GM12875 (cell line): ENCODE measurements at regions not wholly inside any gene's neighbourhood (a gene's known extent, or its start where the extent isn't known, plus 50 kb on each side); places are given as distances from the start of the nearest gene placed in this dataset.

Experiments
- H3K4me3 ChIP-seq: one replicate; pipeline ENCODE4 v1.5.1; 2011; ENCODE audit warnings: low read depth, low read length, control low read depth
- TF ChIP-seq, protein P1 (sequence below): IDR thresholded peaks from 2 replicates; pipeline ENCODE4 v1.5.1; 2011; ENCODE audit warnings: low read depth, mild to moderate bottlenecking, control low read depth, inconsistent platforms, low read length, moderate library complexity, borderline replicate concordance; ENCODE audit not compliant: insufficient read depth

DNA sequence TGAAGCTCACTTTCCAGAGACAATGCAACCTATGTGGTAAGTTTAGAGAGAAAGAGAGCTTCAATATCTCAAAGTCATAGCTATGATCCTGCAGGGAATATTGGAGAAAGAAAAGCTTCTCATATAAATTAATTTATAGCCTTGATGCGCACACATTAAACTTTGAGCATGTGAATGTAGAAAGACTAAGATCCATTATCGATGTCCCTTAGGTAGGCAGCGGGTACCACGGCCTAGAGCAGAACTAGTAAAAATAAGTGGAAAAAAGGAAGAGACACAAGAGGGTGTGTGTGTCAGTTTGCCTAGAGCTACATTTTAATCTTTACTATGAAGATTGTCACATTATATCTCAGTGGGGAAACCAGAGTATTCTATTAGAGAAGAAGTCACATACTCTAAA is 685.6 kb downstream of the AMY1C start:
- no peak overlapping the region for H3K4me3 ChIP-seq
- TF ChIP-seq, protein P1, sequence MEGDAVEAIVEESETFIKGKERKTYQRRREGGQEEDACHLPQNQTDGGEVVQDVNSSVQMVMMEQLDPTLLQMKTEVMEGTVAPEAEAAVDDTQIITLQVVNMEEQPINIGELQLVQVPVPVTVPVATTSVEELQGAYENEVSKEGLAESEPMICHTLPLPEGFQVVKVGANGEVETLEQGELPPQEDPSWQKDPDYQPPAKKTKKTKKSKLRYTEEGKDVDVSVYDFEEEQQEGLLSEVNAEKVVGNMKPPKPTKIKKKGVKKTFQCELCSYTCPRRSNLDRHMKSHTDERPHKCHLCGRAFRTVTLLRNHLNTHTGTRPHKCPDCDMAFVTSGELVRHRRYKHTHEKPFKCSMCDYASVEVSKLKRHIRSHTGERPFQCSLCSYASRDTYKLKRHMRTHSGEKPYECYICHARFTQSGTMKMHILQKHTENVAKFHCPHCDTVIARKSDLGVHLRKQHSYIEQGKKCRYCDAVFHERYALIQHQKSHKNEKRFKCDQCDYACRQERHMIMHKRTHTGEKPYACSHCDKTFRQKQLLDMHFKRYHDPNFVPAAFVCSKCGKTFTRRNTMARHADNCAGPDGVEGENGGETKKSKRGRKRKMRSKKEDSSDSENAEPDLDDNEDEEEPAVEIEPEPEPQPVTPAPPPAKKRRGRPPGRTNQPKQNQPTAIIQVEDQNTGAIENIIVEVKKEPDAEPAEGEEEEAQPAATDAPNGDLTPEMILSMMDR = no peak

DNA sequence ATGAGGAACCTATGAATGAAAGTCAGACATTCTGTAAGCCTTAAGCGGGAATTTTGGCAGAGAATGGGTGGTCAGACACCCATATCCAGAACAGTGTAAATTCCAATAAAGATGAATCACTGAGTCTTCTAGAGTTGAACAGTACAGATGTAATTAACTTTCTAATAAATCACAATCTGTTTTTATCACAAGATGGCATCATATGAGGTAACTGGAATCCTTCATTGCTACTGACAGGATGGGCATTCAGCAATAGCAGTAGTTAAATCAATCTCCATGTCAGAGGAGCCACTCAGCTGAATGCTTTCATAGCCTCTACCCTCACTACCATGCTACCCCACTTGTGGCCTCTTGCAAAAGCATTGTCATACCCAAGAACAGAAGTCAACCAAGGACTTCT is 690.3 kb downstream of the AMY1C start:
- no peak overlapping the region for H3K4me3 ChIP-seq
- TF ChIP-seq, protein P1 = no peak

DNA sequence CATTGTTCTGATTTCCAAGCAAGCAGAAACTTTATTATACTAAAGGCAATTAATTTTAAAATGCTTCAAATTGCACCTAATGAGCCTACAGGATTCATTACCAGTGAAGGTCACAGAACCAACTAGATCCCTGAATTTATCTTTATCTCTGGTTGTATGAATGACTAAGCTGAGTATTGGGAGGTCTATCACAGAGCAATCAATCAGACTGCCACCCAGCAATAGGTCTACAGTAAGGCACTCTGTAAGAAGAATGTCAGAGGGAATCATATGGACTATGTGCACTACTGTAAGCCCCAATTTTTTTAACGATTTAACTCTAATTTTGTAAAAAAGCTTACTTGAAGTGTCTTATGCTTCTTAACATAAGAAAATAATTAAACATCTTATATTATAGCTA is 707.0 kb downstream of the AMY1C start:
- no peak overlapping the region for H3K4me3 ChIP-seq
- TF ChIP-seq, protein P1 = no peak

DNA sequence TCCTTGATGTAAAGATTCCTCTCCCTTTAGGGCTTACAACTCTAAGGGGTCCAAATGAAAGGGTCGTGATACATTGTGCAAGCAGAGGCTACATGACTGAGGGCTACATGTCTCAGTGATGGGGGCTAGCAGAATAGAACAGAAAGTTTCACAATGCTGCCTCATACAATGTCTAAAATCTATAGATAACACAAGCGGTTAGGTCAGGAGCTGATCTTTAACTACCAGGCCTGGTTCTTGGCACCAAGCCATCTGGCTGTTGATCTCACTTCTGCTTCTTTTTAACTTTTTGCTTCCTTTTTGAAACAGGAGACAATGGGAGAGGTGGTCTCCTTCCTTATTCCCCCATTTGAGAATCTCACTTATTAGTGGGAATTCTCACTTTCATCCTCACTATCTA is 710.2 kb downstream of the AMY1C start:
- H3K4me3 ChIP-seq = no peak overlapping the region
- TF ChIP-seq, protein P1 = no peak

DNA sequence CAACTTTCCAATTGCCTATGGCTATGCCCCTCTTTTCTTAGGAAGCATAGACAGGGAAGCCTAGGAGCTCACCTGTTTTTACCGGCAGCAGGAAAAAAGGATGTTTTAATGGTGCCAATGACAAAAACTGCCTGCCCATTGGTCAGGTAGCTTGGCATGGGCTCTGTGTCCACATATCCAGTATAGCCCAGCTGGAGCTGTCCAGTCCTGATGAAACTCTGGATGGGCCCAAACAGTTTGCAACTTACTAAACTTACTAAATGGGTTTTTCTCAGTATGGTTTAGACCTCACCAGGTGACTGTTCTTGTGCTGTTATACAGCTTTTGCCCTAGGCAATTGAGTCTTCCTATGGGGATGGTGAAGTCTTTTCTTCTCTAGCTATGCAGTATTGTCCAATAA is 711.2 kb downstream of the AMY1C start:
- TF ChIP-seq, protein P1 = no peak
- no peak overlapping the region for H3K4me3 ChIP-seq

DNA sequence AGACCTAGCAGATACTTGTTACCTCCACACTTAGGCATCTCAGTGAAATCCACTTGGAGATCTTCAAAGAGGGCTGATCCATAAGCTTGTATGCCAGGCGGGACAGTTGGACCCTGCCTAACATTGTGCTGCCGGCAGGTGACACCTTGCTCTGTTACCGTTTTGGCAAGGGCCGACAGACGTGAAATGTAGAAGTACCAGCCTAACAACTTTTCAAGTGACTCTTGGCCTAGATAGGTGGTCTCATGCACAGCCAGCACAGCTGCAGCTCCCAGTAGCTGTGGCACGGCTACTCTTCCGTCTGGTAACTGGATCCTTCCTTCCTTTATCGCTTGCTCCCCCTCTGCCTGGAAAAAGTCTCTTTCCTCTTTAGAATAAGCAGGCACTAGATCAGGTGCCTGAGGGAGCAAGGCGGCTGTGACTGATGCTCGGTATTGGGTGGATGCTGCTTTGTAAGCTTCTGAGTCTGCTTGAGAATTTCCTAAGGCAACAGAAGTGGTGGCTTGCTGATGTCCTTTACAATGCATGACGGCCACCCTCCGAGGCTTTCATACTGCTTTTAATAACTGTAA is 713.5 kb downstream of the AMY1C start:
- no peak overlapping the region for H3K4me3 ChIP-seq

DNA sequence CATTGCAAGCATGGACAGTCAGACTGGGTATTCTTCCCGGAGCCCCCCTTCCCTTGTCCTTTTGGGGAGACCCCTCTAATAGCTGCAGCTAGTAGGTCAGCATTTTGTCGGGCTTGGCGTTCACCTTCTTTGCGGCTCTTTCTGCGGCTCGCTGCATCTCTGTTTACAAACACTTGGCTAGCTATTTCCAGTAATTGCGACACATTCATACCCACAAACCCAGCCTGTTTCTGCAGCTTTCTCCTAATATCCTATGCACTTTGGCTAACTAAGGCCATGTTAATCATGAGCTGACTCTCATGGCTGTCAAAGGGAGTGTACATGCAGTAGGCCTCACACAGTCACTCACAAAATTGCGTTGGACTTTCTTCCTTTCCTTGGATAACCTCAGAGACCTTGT is 716.4 kb downstream of the AMY1C start:
- TF ChIP-seq, protein P1 = no peak
- H3K4me3 ChIP-seq = no peak overlapping the region

More for the DNA sequence above, 713.5 kb downstream of the AMY1C start:
- TF ChIP-seq, protein P1 = no peak
